Osteocyte (in vitro differentiated cells): ENCODE measurements at regions not wholly inside any gene's neighbourhood (a gene's known extent, or its start where the extent isn't known, plus 50 kb on each side); places are given as distances from the start of the nearest gene placed in this dataset.

Experiments
- DNase-seq: peaks from one replicate; pipeline ENCODE4 v3.0.0; 2021; ENCODE audit warnings: mixed read lengths; ENCODE audit not compliant: unreplicated experiment; ENCODE audit errors: extremely low spot score
- H3K27ac Mint-ChIP-seq: one replicate; pipeline ENCODE4 v1.8.0; 2021; ENCODE audit warnings: mild to moderate bottlenecking, mixed read lengths; ENCODE audit not compliant: unreplicated experiment
- H3K27me3 Mint-ChIP-seq: one replicate; pipeline ENCODE4 v1.8.0; 2021; ENCODE audit warnings: mixed read lengths; ENCODE audit not compliant: unreplicated experiment
- H3K36me3 Mint-ChIP-seq: one replicate; pipeline ENCODE4 v1.8.0; 2021; ENCODE audit warnings: mixed read lengths; ENCODE audit not compliant: unreplicated experiment
- H3K4me1 Mint-ChIP-seq: one replicate; pipeline ENCODE4 v1.8.0; 2021; ENCODE audit warnings: mixed read lengths; ENCODE audit not compliant: unreplicated experiment
- H3K4me3 Mint-ChIP-seq: one replicate; pipeline ENCODE4 v1.8.0; 2021; ENCODE audit warnings: mild to moderate bottlenecking, moderate library complexity, mixed read lengths; ENCODE audit not compliant: unreplicated experiment
- H3K9me3 Mint-ChIP-seq: one replicate; pipeline ENCODE4 v1.8.0; 2021; ENCODE audit warnings: mixed read lengths; ENCODE audit not compliant: unreplicated experiment
- CTCF ChIP-seq: fragments of 200-600 bp; sonication (generic); IDR thresholded peaks from 2 replicates; pipeline ENCODE4 v1.5.0; 2021; ENCODE audit warnings: antibody characterized with exemption, mild to moderate bottlenecking, moderate library complexity

- Mint-ChIP-seq H3K27ac (no peak overlapping the region), H3K4me3 (no peak overlapping the region), H3K9me3 (no peaks in the 10 kb centered on the region), H3K4me1 (peaks cover 5% of the 10 kb centered on the region), H3K36me3 (peaks cover 3% of the 10 kb centered on the region), H3K27me3 (peaks cover 34% of the 10 kb centered on the region)
- no peak for DNase-seq
- TF ChIP-seq CTCF, result no peak
Measured at GRCh38 chr4:15353207-15353606, 74.6 kb upstream of the C1QTNF7 start.

DNA sequence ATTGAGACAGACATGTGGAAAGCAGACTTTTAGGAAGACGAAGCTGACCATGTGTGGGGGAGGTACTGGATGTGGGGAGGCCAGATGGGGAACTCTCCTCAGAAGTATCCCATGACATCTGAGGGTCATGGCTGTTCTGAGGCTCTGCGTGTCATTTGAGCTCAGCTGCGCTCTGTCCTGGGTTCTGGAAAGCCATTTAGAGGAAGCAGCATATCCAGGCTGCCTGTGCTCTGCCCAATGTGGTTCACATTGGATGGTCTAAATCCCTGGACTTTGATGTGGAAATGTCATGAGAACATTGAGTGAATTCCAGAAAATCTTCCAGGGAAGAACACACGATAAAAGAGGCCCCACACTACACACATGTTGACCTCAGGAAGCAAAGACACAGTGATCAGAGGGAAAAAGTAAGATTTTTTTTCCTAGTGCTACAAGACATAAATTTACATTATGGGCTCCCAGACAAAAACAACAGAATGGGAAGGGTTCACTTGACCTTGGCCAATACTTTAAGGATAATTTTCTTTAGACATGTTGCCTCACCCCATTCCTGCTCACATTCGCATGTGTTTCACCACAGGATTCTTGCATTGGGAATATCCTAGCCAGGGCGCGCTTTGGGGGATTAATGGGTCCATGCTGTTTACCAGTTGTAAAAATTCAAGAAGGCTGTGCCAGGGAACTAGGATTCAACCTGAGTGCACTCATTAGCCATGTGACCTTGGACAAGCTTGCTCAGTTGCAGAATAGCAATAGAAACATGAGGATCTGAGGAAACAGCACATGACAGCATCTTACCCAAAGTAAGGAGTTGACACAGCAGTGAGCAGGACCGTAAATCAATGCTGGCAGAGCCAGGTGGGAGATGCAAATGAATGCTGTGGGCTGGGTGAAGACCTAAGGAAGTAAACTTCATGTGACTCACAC lies 73.2 kb upstream of the C1QTNF7 start:
- Mint-ChIP-seq H3K4me3 (no peak overlapping the region), H3K9me3 (no peaks in the 10 kb centered on the region), H3K27ac (no peak overlapping the region), H3K27me3 (peaks cover 35% of the 10 kb centered on the region), H3K4me1 (peaks cover 2% of the 10 kb centered on the region), H3K36me3 (peaks cover 3% of the 10 kb centered on the region)
- DNase-seq, result no peak
- no peak for TF ChIP-seq CTCF

- H3K4me3 Mint-ChIP-seq, result no peak overlapping the region
- H3K36me3 Mint-ChIP-seq, result no peaks in the 10 kb centered on the region
- no peak for DNase-seq
- H3K27ac Mint-ChIP-seq, result no peak overlapping the region
- H3K27me3 Mint-ChIP-seq, result peaks cover 24% of the 10 kb centered on the region
- H3K4me1 Mint-ChIP-seq, result peaks cover 3% of the 10 kb centered on the region
- H3K9me3 Mint-ChIP-seq, result no peaks in the 10 kb centered on the region
- TF ChIP-seq CTCF, result no peak
Measured at GRCh38 chr4:15361529-15361928, 66.3 kb upstream of the C1QTNF7 start.

DNA sequence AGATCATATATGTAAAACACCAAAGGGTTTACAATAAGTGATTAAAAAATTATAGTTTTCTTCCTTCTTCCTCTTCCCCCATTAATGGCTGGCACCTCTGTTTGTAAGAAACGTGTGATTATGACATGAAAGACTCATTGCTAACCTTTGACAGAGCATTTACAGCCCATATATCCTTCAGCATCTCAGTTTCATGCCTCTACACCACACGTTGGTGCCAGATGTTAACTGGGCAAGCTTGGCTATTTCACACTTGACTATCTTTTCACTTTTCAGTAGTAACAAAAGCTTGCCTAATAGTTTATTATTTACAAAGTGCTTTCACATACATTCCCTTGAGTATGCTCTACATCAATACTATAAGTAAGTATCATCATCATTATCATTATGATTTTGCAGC lies 65.3 kb upstream of the C1QTNF7 start:
- Mint-ChIP-seq H3K4me1 (peaks cover 6% of the 10 kb centered on the region), H3K36me3 (no peaks in the 10 kb centered on the region), H3K9me3 (no peaks in the 10 kb centered on the region), H3K27me3 (peaks cover 17% of the 10 kb centered on the region), H3K27ac (no peak overlapping the region), H3K4me3 (no peak overlapping the region)
- no peak for TF ChIP-seq CTCF
- DNase-seq, result no peak

- Mint-ChIP-seq H3K9me3 (no peaks in the 10 kb centered on the region), H3K4me1 (peaks cover 12% of the 10 kb centered on the region), H3K27me3 (peaks cover 11% of the 10 kb centered on the region), H3K27ac (no peak overlapping the region), H3K36me3 (no peaks in the 10 kb centered on the region), H3K4me3 (no peak overlapping the region)
- DNase-seq, result no peak
- TF ChIP-seq CTCF, result no peak
Measured at GRCh38 chr4:15364183-15364582, 63.6 kb upstream of the C1QTNF7 start.
